ENCODE measurements at regions not wholly inside any gene's neighbourhood (a gene's known extent, or its start where the extent isn't known, plus 50 kb on each side); places are given as distances from the start of the nearest gene placed in this dataset.
A peak's percentile ranks its signal among the peaks of the same experiment; 100 is the strongest.
"Not testable (repeated sequence)": the region's sequence is repeated elsewhere in the genome, so short reads cannot be mapped to it uniquely, and the experiment has no call there.

DNA sequence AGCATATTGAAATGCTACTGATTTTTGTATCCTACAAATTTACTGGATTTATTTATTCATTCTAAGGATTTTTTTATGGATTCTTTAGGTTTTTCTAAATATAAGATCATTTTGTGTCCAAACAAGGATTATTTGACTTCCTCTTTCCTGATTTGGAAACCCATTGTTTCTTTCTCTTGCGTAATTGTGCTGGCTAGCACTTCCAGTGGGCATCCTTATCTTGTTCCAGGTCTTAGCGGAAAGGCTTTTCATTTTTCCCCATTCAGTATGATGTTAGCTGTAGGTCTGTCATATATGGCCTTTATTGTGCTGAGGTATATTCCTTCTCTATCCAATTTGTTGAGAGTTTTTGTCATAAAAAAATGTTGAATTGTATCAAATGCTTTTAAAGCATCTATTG is 57.2 kb upstream of the RHOJ start:
- H3K27me3 ChIP-seq (ENCODE audit: insufficient read depth, poor library complexity, severe bottlenecking) = no peaks in the 10 kb centered on the region
- no peak overlapping the region for H3K27ac ChIP-seq (replicated peaks)
- DNase-seq (ENCODE audit: low read depth in 1 of 2, low spot score in 1 of 2) = no peak
- H3K4me3 ChIP-seq (replicated peaks; ENCODE audit: insufficient read depth, low read length) = no peak overlapping the region
- TF ChIP-seq, protein P1, sequence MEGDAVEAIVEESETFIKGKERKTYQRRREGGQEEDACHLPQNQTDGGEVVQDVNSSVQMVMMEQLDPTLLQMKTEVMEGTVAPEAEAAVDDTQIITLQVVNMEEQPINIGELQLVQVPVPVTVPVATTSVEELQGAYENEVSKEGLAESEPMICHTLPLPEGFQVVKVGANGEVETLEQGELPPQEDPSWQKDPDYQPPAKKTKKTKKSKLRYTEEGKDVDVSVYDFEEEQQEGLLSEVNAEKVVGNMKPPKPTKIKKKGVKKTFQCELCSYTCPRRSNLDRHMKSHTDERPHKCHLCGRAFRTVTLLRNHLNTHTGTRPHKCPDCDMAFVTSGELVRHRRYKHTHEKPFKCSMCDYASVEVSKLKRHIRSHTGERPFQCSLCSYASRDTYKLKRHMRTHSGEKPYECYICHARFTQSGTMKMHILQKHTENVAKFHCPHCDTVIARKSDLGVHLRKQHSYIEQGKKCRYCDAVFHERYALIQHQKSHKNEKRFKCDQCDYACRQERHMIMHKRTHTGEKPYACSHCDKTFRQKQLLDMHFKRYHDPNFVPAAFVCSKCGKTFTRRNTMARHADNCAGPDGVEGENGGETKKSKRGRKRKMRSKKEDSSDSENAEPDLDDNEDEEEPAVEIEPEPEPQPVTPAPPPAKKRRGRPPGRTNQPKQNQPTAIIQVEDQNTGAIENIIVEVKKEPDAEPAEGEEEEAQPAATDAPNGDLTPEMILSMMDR (IDR thresholded peaks at IDR 0.05; ENCODE audit: insufficient read depth, low read length) = no peak
- 0 out of 2 replicates have a peak, but pooled peaks have one; percentile 26 for TF ChIP-seq SPI1 (IDR thresholded peaks at IDR 0.05; ENCODE audit: borderline replicate concordance, low read depth)

DNA sequence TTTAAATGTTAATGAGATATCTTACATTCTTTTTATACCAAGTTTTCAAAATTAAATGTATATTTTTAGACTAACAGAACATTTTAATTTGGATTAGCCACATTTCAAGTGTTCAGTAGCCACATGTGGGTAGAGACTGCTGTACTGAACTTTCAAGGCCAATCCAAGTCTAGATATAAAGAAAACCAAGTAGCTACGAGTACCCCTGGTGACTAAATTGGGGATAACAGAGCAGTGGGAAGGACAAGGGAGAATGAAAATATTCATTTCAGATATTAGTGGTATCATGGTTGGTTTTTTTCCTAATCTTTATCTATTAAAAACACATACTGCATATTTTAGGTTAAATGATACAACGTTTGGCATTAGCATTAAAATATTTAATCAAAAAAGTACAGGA is 69.4 kb upstream of the RHOJ start:
- no peak for DNase-seq (ENCODE audit: low read depth in 1 of 2, low spot score in 1 of 2)
- no peaks in the 10 kb centered on the region for H3K27me3 ChIP-seq (ENCODE audit: insufficient read depth, poor library complexity, severe bottlenecking)

DNA sequence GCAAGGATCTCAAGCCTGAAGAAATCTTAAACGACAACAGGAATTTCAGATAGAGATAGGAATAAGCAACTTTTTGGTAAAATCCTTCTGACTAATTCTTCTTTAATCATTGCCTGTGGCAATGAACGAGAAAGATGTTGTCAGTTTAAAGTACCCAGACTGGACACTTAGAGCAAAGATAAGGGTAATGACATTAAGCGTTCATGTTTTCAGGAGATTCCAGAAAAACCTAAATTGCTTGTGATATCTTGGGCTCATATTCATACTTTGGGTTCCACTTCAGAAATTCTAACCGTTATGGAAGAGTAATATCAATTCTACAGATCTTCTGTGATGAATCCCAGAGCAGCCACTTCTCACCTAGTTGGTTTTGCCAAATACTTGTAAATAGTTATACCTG is 73.7 kb upstream of the RHOJ start:
- Histone ChIP-seq H3K27ac (replicated peaks) (no peak overlapping the region), H3K27me3 (ENCODE audit: insufficient read depth, poor library complexity, severe bottlenecking) (no peaks in the 10 kb centered on the region), H3K4me3 (replicated peaks; ENCODE audit: insufficient read depth, low read length) (no peak overlapping the region)
- TF ChIP-seq, protein P1 (IDR thresholded peaks at IDR 0.05; ENCODE audit: insufficient read depth, low read length) = no peak
- TF ChIP-seq, protein P2, sequence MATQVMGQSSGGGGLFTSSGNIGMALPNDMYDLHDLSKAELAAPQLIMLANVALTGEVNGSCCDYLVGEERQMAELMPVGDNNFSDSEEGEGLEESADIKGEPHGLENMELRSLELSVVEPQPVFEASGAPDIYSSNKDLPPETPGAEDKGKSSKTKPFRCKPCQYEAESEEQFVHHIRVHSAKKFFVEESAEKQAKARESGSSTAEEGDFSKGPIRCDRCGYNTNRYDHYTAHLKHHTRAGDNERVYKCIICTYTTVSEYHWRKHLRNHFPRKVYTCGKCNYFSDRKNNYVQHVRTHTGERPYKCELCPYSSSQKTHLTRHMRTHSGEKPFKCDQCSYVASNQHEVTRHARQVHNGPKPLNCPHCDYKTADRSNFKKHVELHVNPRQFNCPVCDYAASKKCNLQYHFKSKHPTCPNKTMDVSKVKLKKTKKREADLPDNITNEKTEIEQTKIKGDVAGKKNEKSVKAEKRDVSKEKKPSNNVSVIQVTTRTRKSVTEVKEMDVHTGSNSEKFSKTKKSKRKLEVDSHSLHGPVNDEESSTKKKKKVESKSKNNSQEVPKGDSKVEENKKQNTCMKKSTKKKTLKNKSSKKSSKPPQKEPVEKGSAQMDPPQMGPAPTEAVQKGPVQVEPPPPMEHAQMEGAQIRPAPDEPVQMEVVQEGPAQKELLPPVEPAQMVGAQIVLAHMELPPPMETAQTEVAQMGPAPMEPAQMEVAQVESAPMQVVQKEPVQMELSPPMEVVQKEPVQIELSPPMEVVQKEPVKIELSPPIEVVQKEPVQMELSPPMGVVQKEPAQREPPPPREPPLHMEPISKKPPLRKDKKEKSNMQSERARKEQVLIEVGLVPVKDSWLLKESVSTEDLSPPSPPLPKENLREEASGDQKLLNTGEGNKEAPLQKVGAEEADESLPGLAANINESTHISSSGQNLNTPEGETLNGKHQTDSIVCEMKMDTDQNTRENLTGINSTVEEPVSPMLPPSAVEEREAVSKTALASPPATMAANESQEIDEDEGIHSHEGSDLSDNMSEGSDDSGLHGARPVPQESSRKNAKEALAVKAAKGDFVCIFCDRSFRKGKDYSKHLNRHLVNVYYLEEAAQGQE (IDR thresholded peaks at IDR 0.05; ENCODE audit: insufficient replicate concordance, low read depth) = no peak
- no peak for TF ChIP-seq GABPA (IDR thresholded peaks at IDR 0.05; ENCODE audit: low read depth)
- DNase-seq (ENCODE audit: low read depth in 1 of 2, low spot score in 1 of 2) = no peak

More for the DNA sequence above, 69.4 kb upstream of the RHOJ start:
- H3K4me3 ChIP-seq (replicated peaks; ENCODE audit: insufficient read depth, low read length) = no peak overlapping the region
- no peak overlapping the region for H3K27ac ChIP-seq (replicated peaks)
- TF ChIP-seq SPI1 (IDR thresholded peaks at IDR 0.05; ENCODE audit: borderline replicate concordance, low read depth) (no peak), GABPA (IDR thresholded peaks at IDR 0.05; ENCODE audit: low read depth) (no peak), POLR2AphosphoS5 (IDR thresholded peaks at IDR 0.05; ENCODE audit: low read depth) (no peak)
- TF ChIP-seq, protein P1 (IDR thresholded peaks at IDR 0.05; ENCODE audit: insufficient read depth, low read length) = no peak
- TF ChIP-seq, protein P2 (IDR thresholded peaks at IDR 0.05; ENCODE audit: insufficient replicate concordance, low read depth) = no peak

DNA sequence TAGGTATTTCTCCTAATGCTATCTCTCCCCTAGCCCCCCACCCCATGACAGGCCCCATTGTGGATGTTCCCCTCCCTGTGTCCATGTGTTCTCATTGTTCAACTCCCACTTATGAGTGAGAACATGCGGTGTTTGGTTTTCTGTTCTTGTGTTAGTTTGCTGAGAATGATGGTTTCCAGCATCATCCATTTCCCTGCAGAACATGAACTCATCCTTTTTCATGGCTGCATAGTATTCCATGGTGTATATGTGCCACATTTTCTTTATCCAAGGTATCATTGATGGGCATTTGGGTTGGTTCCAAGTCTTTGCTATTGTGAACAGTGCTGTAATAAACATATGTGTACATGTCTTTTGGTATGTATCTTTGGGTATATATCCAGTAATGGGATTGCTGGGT is 61.2 kb upstream of the KCNH5 start:
- H3K27ac ChIP-seq (replicated peaks); DNase-seq (ENCODE audit: low read depth in 1 of 2, low spot score in 1 of 2); H3K27me3 ChIP-seq (ENCODE audit: insufficient read depth, poor library complexity, severe bottlenecking); H3K4me3 ChIP-seq (replicated peaks; ENCODE audit: insufficient read depth, low read length): not testable (repeated sequence)
